Fibroblast of skin of scalp (primary cell): ENCODE measurements at regions not wholly inside any gene's neighbourhood (a gene's known extent, or its start where the extent isn't known, plus 50 kb on each side); places are given as distances from the start of the nearest gene placed in this dataset.
"Not testable (repeated sequence)": the region's sequence is repeated elsewhere in the genome, so short reads cannot be mapped to it uniquely, and the experiment has no call there.

ENCODE experiments used
- DNase-seq: peaks from one replicate; pipeline ENCODE4 v3.0.0-alpha.2; 2013

DNA sequence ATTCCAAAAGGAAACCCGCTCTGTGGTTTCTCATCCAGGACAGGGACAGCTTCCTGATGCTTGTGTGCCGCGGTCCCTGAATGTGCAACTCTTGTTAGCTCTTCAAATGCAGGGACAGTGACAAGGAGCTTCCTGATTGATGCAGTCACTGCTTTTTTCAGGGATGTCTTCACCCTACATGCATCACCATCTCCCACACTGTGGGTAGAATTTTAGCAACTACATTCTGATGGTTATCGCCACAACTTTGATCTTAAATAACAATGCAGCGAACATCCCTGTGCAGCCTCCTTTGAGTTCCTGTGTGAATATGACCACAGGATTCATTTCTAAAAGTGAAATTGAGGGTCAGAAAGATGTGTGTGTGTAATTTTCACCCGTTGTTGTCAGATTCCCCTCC lies 115.0 kb downstream of the GGTLC2 start:
- DNase-seq: no peak

DNA sequence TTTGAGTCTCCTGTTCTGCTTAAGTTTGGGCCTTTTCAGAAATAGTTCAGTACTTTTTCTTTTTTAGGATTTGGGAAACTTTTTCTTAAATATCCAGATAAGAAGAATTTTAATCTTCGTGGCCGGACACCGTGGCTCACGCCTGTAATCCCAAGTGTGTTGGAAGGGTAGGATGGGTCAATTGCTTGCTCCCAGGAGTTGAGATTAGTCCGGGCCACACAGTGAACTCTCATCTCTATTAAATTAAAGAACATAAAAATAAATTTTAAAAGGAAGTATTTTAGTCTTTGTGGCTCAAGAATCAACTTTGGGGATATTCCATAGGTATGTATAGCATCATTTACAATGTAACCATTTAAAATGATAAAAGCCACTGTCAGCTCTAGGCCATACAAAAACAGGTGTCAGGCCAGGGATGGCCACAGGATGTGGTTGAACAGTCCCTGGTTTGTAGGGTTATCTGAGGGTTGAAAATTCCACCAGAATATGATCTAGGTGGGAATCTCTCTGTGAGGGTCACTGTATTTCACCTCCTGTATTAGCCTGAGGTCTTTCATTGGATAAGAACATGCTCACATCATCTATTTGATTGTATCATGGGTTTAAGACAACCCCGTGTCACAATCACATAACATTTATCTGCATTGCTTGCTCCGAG lies 115.6 kb downstream of the GGTLC2 start:
- DNase-seq: no peak

DNA sequence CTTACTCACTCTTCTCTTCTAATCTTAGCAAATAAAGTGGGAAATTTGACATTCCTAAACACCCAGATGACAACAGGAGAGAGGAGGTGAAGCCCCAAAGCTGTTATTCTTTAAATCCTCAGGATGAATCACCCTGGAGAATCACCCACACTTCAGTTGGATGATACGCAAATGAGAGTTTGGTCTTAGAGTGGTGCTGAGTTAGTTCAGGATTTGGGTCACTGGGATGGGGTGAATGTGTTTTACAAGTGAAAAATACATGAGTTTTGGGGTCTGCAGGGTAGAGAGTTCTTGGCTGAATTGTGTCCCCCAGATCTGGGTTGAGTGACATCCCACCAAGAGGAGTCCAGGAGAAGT lies 117.2 kb downstream of the GGTLC2 start:
- DNase-seq: no peak

DNA sequence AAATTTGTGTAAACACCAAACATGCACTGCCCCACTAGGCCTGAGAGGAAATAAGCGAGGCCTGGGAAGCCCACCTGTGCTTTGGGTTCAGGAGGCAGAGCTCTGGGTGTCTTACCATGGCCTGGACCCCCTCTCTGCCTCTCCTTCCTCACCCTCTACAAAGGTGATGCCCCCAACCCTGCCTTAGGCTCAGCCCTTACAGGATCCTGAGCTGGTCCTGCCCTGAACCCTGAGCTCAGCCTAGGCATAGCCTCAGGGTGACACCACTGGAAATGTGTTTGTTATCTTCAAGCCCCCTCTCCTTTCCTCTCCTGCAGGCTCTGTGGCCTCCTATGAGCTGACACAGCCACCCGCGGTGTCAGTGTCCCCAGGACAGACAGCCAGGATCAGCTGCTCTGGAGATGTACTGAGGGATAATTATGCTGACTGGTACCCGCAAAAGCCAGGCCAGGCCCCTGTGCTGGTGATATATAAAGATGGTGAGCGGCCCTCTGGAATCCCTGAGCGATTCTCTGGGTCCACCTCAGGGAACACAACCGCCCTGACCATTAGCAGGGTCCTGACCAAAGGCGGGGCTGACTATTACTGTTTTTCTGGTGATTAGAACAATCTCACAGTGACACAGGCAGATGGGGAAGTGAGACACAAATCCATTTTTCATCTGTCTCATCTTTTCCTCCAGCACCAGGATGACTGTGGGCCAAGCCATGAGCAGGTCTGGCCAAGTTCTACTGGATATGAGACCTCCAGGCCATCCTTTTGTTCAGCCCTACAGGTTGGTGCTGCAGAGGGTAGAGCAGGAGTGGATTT lies 117.8 kb downstream of the GGTLC2 start:
- DNase-seq: no peak

DNA sequence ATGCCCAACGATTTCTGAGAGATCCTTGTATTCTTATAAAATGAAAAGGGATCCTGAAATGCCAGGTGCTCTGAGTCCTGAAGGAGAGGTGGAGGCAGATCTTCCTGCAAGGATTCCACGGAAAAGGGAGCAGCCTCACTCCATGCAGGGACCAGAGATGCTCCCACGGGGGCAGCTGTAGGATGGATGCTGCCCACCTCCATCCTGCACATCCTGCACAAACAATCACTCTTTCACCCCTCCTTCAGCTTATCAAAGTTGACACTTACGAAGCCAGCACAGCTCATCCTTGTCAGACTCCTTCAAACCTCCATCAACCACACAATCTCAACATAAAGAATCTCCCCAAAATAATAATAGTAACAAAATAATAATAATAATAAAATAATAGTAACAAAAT lies 119.1 kb downstream of the GGTLC2 start:
- no peak for DNase-seq

DNA sequence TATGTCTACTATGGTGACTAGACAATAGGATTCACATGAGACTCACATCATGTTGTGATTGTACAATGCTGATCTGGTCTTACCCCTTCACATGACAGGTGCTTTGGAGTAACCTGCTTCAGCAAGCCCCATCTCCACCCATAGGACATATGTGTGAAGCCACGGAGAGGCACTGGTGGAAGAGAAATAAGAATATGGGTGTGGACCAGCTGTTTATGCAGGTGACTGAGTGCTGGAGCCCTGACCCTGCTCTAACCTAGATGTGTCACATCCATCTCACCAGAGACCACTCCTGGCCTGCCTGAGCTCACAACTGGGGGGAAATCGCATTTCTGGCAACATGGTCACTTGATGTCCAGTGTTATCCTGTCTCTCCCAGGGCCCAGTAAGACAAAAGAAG lies 119.7 kb downstream of the GGTLC2 start:
- no peak for DNase-seq

DNA sequence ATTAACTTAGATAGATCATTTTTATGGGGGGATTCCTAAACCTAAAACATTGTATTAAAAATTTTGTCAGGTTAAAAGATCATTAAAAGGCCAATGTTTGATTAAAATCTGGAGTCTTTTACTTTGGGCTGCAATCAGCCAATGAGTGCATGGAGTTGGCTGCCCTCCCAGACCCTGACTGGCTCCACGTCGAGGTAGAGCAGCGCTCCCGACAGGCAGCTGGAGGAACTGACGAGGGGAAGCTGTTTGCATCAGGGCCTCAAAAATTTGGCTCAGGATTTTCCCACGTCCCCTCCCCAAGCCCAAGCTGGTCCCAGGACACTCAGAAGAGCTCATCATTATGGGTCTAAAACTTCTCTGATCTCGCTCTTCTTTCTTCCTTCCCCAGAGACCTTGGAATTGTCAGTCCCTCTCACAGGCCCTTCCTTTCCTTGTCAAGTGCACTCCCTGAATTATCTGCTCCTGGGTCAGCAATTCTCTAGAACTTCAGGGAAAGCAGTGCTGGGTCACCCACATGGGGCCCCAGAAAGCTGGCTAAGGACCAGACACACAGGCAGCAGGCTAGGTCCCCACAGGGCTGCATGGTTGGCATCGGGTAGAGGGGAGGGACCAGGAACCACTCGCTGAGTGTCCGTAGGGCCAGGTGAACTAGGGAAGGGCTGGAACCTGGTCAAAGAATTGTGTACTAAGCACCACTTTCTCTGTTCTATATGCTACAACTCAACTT lies 119.6 kb upstream of the IGLL5 start:
- DNase-seq: no peak

DNA sequence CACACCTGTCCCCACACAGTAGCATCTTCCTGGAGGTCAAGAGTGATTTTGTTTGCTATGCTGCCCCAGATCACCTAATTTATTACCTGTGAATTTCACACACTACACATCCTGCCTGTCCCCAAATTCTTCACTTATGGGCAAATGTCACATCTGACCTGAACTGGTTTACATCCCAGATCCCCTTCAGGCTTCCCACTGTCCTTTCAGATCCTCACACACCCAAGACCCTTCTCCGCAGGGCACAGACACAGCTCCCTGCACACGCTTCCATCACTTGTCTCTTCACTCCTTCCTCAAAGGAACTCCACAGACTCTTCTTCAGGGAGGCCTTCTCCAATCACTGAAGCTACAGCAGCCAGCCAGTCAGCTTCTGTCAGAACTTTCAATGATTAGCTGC lies 118.7 kb upstream of the IGLL5 start:
- DNase-seq: no peak

DNA sequence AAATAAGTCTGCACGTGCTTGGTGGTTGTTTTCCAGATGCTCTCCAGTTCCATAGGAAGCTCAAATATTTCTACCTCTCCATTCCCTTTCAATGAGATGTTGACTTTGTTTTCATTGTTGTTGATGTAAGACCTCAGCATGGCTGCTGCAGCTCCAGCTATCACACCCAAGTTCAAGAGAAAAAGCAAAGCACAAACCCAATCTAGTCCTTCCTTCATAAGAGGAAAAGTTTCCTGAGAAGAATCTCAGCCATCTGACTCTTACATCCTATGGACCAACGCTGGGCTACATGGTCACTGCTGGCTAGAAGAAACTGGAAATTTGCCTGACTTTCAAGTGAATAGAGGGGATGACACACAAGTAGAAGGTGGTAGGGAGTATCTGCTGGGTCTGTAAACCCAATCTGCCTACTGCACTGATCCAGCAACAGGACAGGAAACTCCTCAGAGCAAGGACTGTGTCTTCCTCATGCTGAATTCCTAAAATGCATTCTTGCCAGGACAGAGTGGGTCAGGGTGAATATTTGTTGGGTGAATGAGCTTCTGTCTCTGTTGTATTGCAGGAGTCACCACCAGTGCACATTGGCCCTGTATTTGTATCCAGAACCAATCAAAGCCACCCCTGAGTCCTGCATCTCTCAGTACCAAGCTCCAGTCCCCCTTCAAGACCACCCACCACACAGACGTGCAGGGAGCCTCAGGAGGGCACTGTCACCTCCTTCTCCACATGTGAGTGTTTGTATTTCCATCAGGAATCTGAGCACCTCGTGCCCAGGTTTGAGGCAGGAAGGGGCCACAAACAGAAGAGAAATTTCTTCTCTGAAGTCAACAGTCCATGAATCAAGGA lies 118.0 kb upstream of the IGLL5 start:
- DNase-seq: no peak

DNA sequence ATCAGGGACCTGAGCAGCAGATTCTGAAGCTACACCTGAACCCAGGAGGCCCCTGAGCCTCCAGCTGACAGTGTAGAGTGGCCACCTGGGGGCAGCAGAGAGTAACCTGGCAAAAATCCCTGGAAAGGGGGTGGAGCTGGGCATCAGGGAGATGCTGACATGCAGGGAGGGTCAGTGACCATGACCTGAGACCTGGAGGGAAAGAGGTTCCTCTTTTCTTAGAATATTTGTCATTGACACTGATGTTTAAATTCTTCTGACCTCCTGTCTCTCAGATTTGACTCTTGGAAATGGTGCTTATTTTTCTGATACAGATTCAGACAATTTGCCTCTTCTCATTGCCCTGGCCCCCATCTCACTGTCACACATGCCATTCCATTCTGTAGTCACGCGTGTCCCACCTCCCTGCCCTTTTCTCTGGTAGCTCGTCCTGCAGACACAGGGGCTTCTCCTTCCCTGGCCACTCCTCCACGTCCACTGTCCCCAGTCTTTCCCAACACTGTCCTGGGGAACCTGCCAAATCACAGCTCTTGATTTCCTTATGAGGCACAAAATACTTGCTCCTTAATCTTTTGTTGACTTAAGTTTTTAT lies 117.2 kb upstream of the IGLL5 start:
- peak; percentile 26 for DNase-seq

DNA sequence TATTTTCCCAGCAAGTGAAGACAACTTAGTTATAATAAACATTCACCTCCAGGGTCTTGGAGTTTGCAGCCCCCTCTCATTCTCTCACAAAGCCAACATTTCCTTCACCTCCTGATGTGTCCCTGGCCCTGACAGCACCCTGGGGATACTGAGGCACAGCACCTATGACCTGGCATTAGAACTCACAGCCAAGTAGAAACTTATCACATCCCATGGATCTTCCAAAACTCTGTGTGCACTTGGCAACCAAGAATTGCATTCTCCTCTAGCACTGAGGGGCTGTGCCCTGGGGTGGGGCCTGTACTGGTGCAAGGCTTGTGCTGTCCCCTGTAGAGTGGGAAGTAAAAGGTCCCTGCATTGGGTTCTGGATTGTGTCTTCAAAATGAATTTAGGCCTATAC lies 116.7 kb upstream of the IGLL5 start:
- no peak for DNase-seq

DNA sequence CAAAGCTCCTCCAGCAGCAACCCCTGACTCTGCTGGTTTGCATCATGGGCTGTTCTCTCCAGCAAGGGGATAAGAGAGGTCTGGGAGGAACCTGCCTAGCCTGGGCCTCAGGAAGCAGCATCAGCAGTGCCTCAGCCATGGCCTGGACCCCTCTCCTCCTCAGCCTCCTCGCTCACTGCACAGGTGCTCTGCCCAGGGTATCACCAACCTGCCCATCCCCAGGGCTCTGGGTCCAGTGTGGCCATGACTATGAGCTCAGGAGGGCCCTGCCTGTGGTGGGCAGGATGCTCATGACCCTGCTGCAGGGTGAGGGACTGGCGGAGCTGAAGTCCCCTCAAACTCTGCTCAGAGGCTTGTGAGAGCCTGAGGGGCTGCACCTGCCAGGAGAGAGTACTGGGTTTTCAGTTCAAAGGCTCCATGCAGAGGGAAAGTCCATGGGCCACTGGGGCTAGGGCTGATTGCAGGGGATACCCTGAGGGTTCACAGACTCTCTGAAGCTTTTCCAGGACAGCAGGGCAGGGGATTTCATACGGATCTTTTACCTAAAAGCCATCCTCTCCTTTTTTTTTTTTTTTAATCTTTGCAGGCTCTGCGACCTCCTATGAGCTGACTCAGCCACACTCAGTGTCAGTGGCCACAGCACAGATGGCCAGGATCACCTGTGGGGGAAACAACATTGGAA lies 115.8 kb upstream of the IGLL5 start:
- DNase-seq: no peak

DNA sequence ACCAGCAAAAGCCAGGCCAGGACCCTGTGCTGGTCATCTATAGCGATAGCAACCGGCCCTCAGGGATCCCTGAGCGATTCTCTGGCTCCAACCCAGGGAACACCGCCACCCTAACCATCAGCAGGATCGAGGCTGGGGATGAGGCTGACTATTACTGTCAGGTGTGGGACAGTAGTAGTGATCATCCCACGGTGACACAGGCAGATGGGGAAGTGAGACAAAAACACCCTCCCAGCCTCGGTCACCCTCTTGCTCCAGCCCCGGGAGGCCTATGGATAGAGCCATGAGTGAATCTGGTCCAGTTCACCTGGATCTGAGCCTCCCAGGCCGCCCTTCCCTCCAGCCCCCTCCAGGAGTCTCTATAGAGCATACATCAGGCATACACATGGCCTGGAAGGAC lies 115.2 kb upstream of the IGLL5 start:
- no peak for DNase-seq

DNA sequence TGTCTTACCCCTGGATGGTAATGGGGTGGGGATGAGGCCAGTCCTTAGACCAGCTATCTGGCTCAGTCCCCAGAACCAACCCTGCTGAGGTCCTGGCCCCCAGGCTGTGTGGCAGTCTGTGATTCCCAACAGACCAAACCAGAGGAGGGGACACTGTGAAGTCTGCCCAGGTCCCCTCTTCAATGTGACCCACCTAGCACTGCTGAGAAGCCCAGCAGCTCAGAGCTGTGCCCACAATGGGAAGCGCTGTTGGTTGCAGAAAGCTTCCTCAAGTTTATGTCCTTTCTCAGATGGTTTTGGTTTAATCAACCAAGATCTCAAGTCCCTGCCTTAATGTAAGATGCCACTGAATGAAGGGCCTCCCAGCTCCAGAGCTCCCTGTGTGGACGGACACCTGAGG lies 114.7 kb upstream of the IGLL5 start:
- DNase-seq: no peak

DNA sequence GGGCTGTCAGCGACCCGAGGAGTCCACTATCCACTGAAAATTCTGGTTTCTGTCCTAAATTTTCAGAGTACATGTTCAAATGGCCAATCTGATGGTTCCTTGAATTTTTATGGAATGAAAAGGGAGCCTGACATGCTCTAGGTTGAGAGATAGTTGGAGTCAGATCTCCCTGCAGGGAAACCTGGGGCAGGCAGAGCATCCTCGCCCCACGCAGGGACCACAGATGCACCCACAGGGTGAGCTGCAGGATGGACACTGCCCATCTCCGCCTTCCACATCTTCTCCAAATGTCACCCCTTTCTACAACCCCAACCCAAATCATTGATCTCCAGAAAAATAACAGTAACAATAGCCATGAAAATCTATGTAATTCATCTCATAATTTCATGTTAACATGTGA lies 114.2 kb upstream of the IGLL5 start:
- DNase-seq: no peak

DNA sequence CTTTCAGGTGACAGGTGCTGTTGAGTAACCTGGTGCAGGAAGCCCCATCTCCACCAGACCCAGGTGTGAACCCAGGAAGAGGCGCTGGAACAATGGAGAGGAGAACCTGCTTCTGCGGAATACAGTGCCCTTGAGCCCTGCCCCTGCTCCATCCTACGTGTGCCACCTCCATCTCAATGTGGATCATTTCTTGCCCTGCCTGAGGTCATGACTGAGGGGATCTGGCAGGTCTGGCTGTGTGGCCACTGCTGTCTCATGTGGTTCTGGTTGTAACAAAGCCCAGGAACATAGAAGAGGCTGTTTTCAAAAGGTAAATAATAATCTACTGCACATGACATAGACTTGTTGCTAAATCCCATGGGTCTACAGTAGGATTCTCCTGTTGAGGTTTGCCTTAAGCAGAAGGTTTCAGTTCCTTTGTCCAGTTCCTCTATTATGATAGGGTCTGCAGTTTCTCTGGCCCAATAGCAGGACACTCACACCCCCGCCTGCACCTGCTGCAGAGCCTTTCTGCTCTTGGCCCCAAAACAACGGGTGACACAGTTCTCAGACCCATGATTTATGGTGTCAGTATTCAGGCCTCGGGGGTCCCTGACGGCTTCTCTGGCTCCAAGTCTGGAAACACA lies 113.5 kb upstream of the IGLL5 start:
- DNase-seq: no peak

DNA sequence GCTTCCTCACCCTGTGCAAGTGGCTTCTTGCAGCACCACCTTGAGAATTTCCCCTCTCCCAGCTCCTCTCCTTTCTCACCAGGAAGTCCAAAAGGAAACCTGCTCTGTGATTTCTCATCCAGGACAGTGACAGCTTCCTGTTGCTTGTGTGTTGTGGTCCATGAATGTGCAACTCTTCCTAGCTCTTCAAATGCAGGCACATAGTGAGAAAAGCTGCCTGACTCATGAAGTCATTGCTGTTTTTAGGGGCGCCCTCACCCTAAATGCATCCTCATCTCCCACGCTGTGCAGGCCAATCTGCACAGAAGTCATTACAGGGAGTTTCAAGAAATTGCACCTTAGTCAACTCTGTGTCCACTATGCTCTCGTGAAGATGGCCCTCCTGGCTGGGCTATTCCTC lies 112.9 kb upstream of the IGLL5 start:
- not testable (repeated sequence) for DNase-seq

DNA sequence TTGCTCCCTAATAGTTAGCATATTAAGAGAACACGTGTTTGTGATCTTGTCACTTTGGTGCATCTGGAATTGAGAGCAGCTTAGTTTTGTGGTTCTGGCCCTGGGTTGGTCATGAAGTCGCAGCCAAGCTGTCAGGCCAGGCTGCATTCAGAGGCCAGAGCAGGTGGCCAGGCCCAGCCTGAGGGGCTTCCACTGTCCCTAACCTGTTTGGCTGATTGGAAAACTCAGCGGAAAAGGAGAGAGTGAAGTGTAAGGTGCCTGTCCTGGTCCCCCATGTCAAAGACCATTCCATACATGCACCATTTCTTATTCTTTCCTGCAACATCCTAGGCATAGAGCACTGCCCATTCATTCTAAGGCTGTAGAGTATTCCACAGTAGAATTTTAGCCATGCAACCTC lies 111.5 kb upstream of the IGLL5 start:
- DNase-seq: no peak

DNA sequence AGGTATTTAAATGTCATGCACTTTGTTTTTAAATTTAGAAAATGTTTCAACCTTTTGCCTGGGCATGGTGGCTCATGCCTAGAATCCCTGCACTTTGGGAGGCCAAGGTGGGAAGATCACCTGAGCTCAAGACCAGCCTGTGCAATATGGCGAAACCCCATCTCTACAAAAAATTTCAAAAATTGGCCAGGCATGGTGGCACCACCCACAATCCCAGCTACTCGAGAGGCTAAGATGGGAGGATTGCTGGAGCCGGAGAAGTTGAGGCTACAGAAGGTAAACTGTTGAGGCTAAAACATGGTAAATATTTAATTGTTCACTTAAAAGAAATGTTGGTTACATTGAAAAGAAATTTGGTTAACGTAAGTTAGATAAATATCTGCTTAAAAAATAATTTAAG lies 108.4 kb upstream of the IGLL5 start:
- DNase-seq: no peak

DNA sequence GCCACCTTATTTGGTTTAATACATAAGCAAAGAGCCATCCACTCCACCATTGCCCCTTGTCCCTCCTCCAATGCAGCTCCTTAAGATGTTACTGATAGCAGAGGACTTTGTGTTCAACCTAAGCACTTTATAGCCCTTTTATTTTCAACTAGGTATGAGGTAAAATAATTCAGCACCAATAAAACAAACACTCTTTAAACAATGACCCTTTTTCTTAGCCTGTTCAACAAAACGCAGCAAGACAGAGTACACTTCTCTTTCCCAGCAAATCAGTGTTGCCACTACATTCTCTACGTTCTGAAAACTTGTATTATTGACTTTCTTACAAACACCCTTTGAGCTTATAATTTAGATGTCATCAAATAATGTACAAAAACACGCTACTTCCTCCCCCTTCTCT lies 104.0 kb upstream of the IGLL5 start:
- no peak for DNase-seq

DNA sequence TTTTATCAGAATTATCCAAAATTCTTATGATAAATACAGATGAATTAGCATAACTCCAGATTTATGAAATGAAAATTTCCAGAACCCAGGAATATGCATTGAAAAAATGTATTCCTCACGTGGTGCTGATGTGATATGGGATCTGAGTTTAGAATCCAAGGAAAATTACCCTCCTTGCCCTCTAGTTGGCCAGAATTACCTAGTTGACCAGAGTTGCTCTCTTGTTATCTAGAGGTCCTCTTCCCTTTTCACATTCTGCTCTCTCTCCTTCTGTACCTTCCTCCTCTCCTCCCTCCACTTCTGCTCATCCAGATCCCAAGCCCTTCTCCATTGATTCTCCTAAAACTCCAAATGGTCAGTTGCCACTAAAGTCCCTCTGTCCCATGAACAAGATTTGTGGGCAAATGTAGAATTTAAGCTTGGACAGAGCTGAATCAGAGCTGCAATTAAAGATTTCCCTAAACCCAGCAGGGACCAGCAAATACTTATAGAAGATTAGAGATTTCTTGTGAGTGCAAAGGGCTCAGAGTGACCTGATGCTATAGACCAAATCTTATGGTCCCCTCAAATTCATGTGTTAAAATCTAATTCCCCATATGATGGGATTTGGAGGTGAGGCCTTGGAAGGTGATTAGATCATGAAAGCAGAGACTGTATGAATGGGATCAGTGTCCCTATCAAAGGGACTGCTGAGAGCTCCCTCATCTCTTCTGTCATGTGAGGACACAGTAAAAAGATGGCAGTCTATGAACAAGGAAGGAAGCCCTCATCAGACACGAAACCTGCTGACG lies 103.2 kb upstream of the IGLL5 start:
- DNase-seq: no peak
